Gastrocnemius medialis (tissue), 4 donors: ENCODE measurements at regions not wholly inside any gene's neighbourhood (a gene's known extent, or its start where the extent isn't known, plus 50 kb on each side); places are given as distances from the start of the nearest gene placed in this dataset.

Experiments used
- ATAC-seq, 2 donors: fragments of 150-250 bp; one replicate each; pipeline ENCODE4 v1.9.1; 2016
- DNase-seq, 2 donors: peaks; one replicate each; pipeline ENCODE4 v3.0.0-alpha.2; 2019
- H3K27ac ChIP-seq, 4 donors: fragments of 200-600 bp; sonication (generic); 1 replicate in 1 of 4; 2 replicates in 3 of 4; pipeline ENCODE4 v1.5.1; 2016 to 2018; ENCODE audit warnings: mild to moderate bottlenecking in 2 of 4, moderate library complexity in 1 of 4
- H3K27me3 ChIP-seq, 3 donors: fragments of 200-600 bp; sonication (generic) in 2 of 3; 1 replicate in 1 of 3; 2 replicates in 2 of 3; pipeline versions ENCODE4 v1.5.1 to v1.6.0; 2016 to 2019; ENCODE audit warnings: mild to moderate bottlenecking in 1 of 3, moderate library complexity in 1 of 3
- H3K36me3 ChIP-seq, 2 donors: fragments of 200-600 bp; sonication (generic) in 1 of 2; one replicate each; pipeline ENCODE4 v1.5.1; 2017 to 2018
- H3K4me1 ChIP-seq, 2 donors: fragments of 200-600 bp; sonication (generic) in 1 of 2; one replicate each; pipeline ENCODE4 v1.5.1; 2016 to 2017; ENCODE audit warnings: mild to moderate bottlenecking in 2 of 2
- H3K4me3 ChIP-seq, 4 donors: fragments of 200-600 bp; sonication (generic) in 3 of 4; 1 replicate in 1 of 4; 2 replicates in 3 of 4; pipeline ENCODE4 v1.5.1; 2016 to 2019; ENCODE audit warnings: mild to moderate bottlenecking in 2 of 4
- H3K9me3 ChIP-seq, 3 donors: fragments of 200-600 bp; sonication (generic) in 2 of 3; 1 replicate in 1 of 3; 2 replicates in 2 of 3; pipeline ENCODE4 v1.5.1; 2016 to 2019
- CTCF ChIP-seq, 5 experiments: fragments of 450-650 bp in 3 of 5; fragments of 200-600 bp in 2 of 5; sonication (generic) in 2 of 5; IDR thresholded peaks in 4 of 5; conservative IDR thresholded peaks in 1 of 5; 1 replicate in 4 of 5; 2 replicates in 1 of 5; pipeline ENCODE4 v1.5.1; 2016 to 2019; ENCODE audit warnings: antibody characterized with exemption in 5 of 5, mild to moderate bottlenecking in 3 of 5, moderate library complexity in 3 of 5
- POLR2A ChIP-seq, 2 donors: fragments of 450-650 bp; IDR thresholded peaks; one replicate each; pipeline ENCODE4 v1.6.1; 2017; ENCODE audit warnings: antibody characterized with exemption in 2 of 2, mild to moderate bottlenecking in 2 of 2, moderate library complexity in 2 of 2
- in situ Hi-C, 4 donors: fragments of 200-750 bp; cut with MboI; loops; one replicate each; pipeline versions ENCODE4 v1.15.0 to v1.8.0; 2017; ENCODE audit warnings: low sequenced_read_pairs in 4 of 4
- intact Hi-C: fragments of 100-400 bp; cut with DNase I; formaldehyde crosslinking; loops from one replicate; pipeline ENCODE4 v1.15.1; 2023; ENCODE audit warnings: low total_unique reads

GRCh38 chr15:48031466-48031865 is 89.3 kb upstream of the SLC24A5 start:
- in situ Hi-C loops: no loop called here
- no peak for ATAC-seq
- Histone ChIP-seq H3K36me3 (no peaks in the 10 kb centered on the region), H3K4me1 (no peaks in the 10 kb centered on the region), H3K4me3 (no peak overlapping the region), H3K27me3 (no peaks in the 10 kb centered on the region), H3K27ac (no peak overlapping the region), H3K9me3 (no peaks in the 10 kb centered on the region)
- TF ChIP-seq CTCF (IDR thresholded peaks at IDR 0.05 in 4 of 5, conservative IDR thresholded peaks at IDR 0.05 in 1 of 5): no peak
- TF ChIP-seq POLR2A (IDR thresholded peaks at IDR 0.05): no peak
- intact Hi-C loops: no loop called here
- no peak for DNase-seq

- DNase-seq: no peak
- H3K9me3 ChIP-seq: no peaks in the 10 kb centered on the region
- in situ Hi-C loops: no loop called here
- no peak overlapping the region for H3K4me3 ChIP-seq
- H3K36me3 ChIP-seq: no peaks in the 10 kb centered on the region
- ATAC-seq: no peak
- TF ChIP-seq CTCF (IDR thresholded peaks at IDR 0.05 in 4 of 5, conservative IDR thresholded peaks at IDR 0.05 in 1 of 5): no peak
- no peak for TF ChIP-seq POLR2A (IDR thresholded peaks at IDR 0.05)
- intact Hi-C loops: no loop called here
- no peaks in the 10 kb centered on the region for H3K4me1 ChIP-seq
- H3K27me3 ChIP-seq: no peaks in the 10 kb centered on the region
- no peak overlapping the region for H3K27ac ChIP-seq
Observed at GRCh38 chr15:48031973-48032372, 88.8 kb upstream of the SLC24A5 start.

- in situ Hi-C loops: no loop called here
- DNase-seq (no peak), ATAC-seq (no peak)
- Histone ChIP-seq H3K9me3 (no peaks in the 10 kb centered on the region), H3K27ac (no peak overlapping the region), H3K36me3 (no peaks in the 10 kb centered on the region), H3K27me3 (no peaks in the 10 kb centered on the region), H3K4me1 (no peaks in the 10 kb centered on the region), H3K4me3 (no peak overlapping the region)
- TF ChIP-seq POLR2A (IDR thresholded peaks at IDR 0.05) (no peak), CTCF (IDR thresholded peaks at IDR 0.05 in 4 of 5, conservative IDR thresholded peaks at IDR 0.05 in 1 of 5) (no peak)
- intact Hi-C loops: no loop called here
Observed at GRCh38 chr15:48032911-48033310, 87.9 kb upstream of the SLC24A5 start.

GRCh38 chr15:48038221-48038620 is 82.6 kb upstream of the SLC24A5 start:
- Histone ChIP-seq H3K4me1 (no peaks in the 10 kb centered on the region), H3K27ac (no peak overlapping the region), H3K27me3 (no peaks in the 10 kb centered on the region), H3K9me3 (no peaks in the 10 kb centered on the region), H3K36me3 (no peaks in the 10 kb centered on the region), H3K4me3 (no peak overlapping the region)
- ATAC-seq (no peak), DNase-seq (no peak)
- TF ChIP-seq POLR2A (IDR thresholded peaks at IDR 0.05) (no peak), CTCF (IDR thresholded peaks at IDR 0.05 in 4 of 5, conservative IDR thresholded peaks at IDR 0.05 in 1 of 5) (no peak)
- intact Hi-C loops (no loop called here), in situ Hi-C loops (no loop called here)

GRCh38 chr15:48040166-48040817 is 80.5 kb upstream of the SLC24A5 start:
- Histone ChIP-seq H3K4me1 (no peaks in the 10 kb centered on the region), H3K4me3 (no peak overlapping the region), H3K9me3 (no peaks in the 10 kb centered on the region), H3K27ac (no peak overlapping the region), H3K36me3 (no peaks in the 10 kb centered on the region), H3K27me3 (no peaks in the 10 kb centered on the region)
- intact Hi-C loops (no loop called here), in situ Hi-C loops (no loop called here)
- ATAC-seq: no peak
- no peak for DNase-seq
- TF ChIP-seq CTCF (IDR thresholded peaks at IDR 0.05 in 4 of 5, conservative IDR thresholded peaks at IDR 0.05 in 1 of 5): no peak
- no peak for TF ChIP-seq POLR2A (IDR thresholded peaks at IDR 0.05)
